Testis (tissue), 2 donors: ENCODE measurements at regions not wholly inside any gene's neighbourhood (a gene's known extent, or its start where the extent isn't known, plus 50 kb on each side); places are given as distances from the start of the nearest gene placed in this dataset.

ENCODE experiments used
- CTCF ChIP-seq, 3 experiments: fragments of 450-650 bp in 2 of 3; fragments of 200-600 bp in 1 of 3; sonication (generic) in 1 of 3; IDR thresholded peaks; one replicate each; pipeline ENCODE4 v1.5.1; 2016 to 2019; ENCODE audit warnings: antibody characterized with exemption in 3 of 3, mild to moderate bottlenecking in 2 of 3, moderate library complexity in 1 of 3
- POLR2A ChIP-seq: fragments of 450-650 bp; IDR thresholded peaks from one replicate; pipeline ENCODE4 v1.6.1; 2017; ENCODE audit warnings: antibody characterized with exemption, mild to moderate bottlenecking, moderate library complexity

GRCh38 chr1:199273837-199274379 is 635.1 kb downstream of the PTPRC start:
- no peak for TF ChIP-seq CTCF (IDR thresholded peaks at IDR 0.05)
- TF ChIP-seq POLR2A: no peak
